ENCODE measurements at regions not wholly inside any gene's neighbourhood (a gene's known extent, or its start where the extent isn't known, plus 50 kb on each side); places are given as distances from the start of the nearest gene placed in this dataset.
A peak's percentile ranks its signal among the peaks of the same experiment; 100 is the strongest.
"Not testable (repeated sequence)": the region's sequence is repeated elsewhere in the genome, so short reads cannot be mapped to it uniquely, and the experiment has no call there.

- H3K27me3 ChIP-seq (ENCODE audit: low read depth); H3K4me1 ChIP-seq; H3K4me3 ChIP-seq; H3K9me3 ChIP-seq; in situ Hi-C loops (cut with MboI; ENCODE audit: low sequenced_read_pairs); DNase-seq (ENCODE audit: low spot score in 2 of 2); H3K36me3 ChIP-seq (replicated peaks): not testable (repeated sequence)
Measured at GRCh38 chr7:119745280-119745679, 527.7 kb upstream of the KCND2 start.

- Histone ChIP-seq H3K36me3 (replicated peaks) (no peaks in the 10 kb centered on the region), H3K9me3 (no peaks in the 10 kb centered on the region), H3K4me3 (no peak overlapping the region), H3K4me1 (no peaks in the 10 kb centered on the region), H3K27me3 (ENCODE audit: low read depth) (no peaks in the 10 kb centered on the region; the same call in 1 of the 2 replicates)
- in situ Hi-C loops (cut with MboI; ENCODE audit: low sequenced_read_pairs): no loop called here
- DNase-seq (ENCODE audit: low spot score in 2 of 2): no peak
Measured at GRCh38 chr7:119748251-119748860, 524.6 kb upstream of the KCND2 start.

- Histone ChIP-seq H3K9me3 (no peaks in the 10 kb centered on the region), H3K4me1 (no peaks in the 10 kb centered on the region), H3K36me3 (replicated peaks) (no peaks in the 10 kb centered on the region), H3K27me3 (ENCODE audit: low read depth) (no peaks in the 10 kb centered on the region; the same call in 1 of the 2 replicates), H3K4me3 (no peak overlapping the region)
- in situ Hi-C loops (cut with MboI; ENCODE audit: low sequenced_read_pairs): no loop called here
- DNase-seq (ENCODE audit: low spot score in 2 of 2): no peak
Measured at GRCh38 chr7:119748991-119749390, 524.0 kb upstream of the KCND2 start.

GRCh38 chr7:119756687-119757086, 516.3 kb upstream of the KCND2 start:
- Histone ChIP-seq H3K36me3 (replicated peaks) (no peaks in the 10 kb centered on the region), H3K4me1 (no peaks in the 10 kb centered on the region; the same call in 1 of the 2 replicates), H3K9me3 (no peaks in the 10 kb centered on the region), H3K4me3 (no peak overlapping the region), H3K27me3 (ENCODE audit: low read depth) (peaks cover 2% of the 10 kb centered on the region; the same call in 1 of the 2 replicates)
- in situ Hi-C loops (cut with MboI; ENCODE audit: low sequenced_read_pairs): no loop called here
- DNase-seq (ENCODE audit: low spot score in 2 of 2): no peak

- in situ Hi-C loops (cut with MboI; ENCODE audit: low sequenced_read_pairs): no loop called here
- H3K27me3 ChIP-seq (ENCODE audit: low read depth): 0 out of 2 replicates have a peak, but pooled peaks cover 2% of the 10 kb centered on the region
- no peak for DNase-seq (ENCODE audit: low spot score in 2 of 2)
- no peaks in the 10 kb centered on the region; the same call in 1 of the 2 replicates for H3K4me1 ChIP-seq
- H3K4me3 ChIP-seq: no peak overlapping the region
- H3K36me3 ChIP-seq (replicated peaks): no peaks in the 10 kb centered on the region
- H3K9me3 ChIP-seq: no peaks in the 10 kb centered on the region
Measured at GRCh38 chr7:119758254-119758653, 514.7 kb upstream of the KCND2 start.

- no peaks in the 10 kb centered on the region for H3K4me1 ChIP-seq
- no peaks in the 10 kb centered on the region for H3K36me3 ChIP-seq (replicated peaks)
- no peaks in the 10 kb centered on the region for H3K9me3 ChIP-seq
- 0 out of 2 replicates have a peak, but pooled peaks cover 2% of the 10 kb centered on the region for H3K27me3 ChIP-seq (ENCODE audit: low read depth)
- in situ Hi-C loops (cut with MboI; ENCODE audit: low sequenced_read_pairs): no loop called here
- H3K4me3 ChIP-seq: no peak overlapping the region
- no peak for DNase-seq (ENCODE audit: low spot score in 2 of 2)
Measured at GRCh38 chr7:119761776-119762175, 511.2 kb upstream of the KCND2 start.

GRCh38 chr7:119782286-119782685, 490.7 kb upstream of the KCND2 start:
- H3K9me3 ChIP-seq: 0 out of 2 replicates have a peak, but pooled peaks cover 2% of the 10 kb centered on the region
- in situ Hi-C loops (cut with MboI; ENCODE audit: low sequenced_read_pairs): no loop called here
- H3K27me3 ChIP-seq (ENCODE audit: low read depth): no peaks in the 10 kb centered on the region; the same call in 1 of the 2 replicates
- H3K4me1 ChIP-seq: no peaks in the 10 kb centered on the region
- H3K36me3 ChIP-seq (replicated peaks): no peaks in the 10 kb centered on the region
- H3K4me3 ChIP-seq: no peak overlapping the region
- no peak for DNase-seq (ENCODE audit: low spot score in 2 of 2)

GRCh38 chr7:119783799-119784198, 489.2 kb upstream of the KCND2 start:
- Histone ChIP-seq H3K9me3 (0 out of 2 replicates have a peak, but pooled peaks cover 2% of the 10 kb centered on the region), H3K27me3 (ENCODE audit: low read depth) (no peaks in the 10 kb centered on the region; the same call in 1 of the 2 replicates), H3K4me3 (no peak overlapping the region), H3K36me3 (replicated peaks) (no peaks in the 10 kb centered on the region), H3K4me1 (no peaks in the 10 kb centered on the region)
- DNase-seq (ENCODE audit: low spot score in 2 of 2): no peak
- in situ Hi-C loops (cut with MboI; ENCODE audit: low sequenced_read_pairs): no loop called here

GRCh38 chr7:119802147-119802546, 470.8 kb upstream of the KCND2 start:
- in situ Hi-C loops (cut with MboI; ENCODE audit: low sequenced_read_pairs): no loop called here
- Histone ChIP-seq H3K4me1 (no peaks in the 10 kb centered on the region), H3K27me3 (ENCODE audit: low read depth) (no peaks in the 10 kb centered on the region), H3K36me3 (replicated peaks) (no peaks in the 10 kb centered on the region), H3K9me3 (no peaks in the 10 kb centered on the region), H3K4me3 (no peak overlapping the region)
- DNase-seq (ENCODE audit: low spot score in 2 of 2): no peak

- H3K27me3 ChIP-seq (ENCODE audit: low read depth): no peaks in the 10 kb centered on the region
- H3K36me3 ChIP-seq (replicated peaks): no peaks in the 10 kb centered on the region
- H3K9me3 ChIP-seq: no peaks in the 10 kb centered on the region
- H3K4me3 ChIP-seq: no peak overlapping the region
- DNase-seq (ENCODE audit: low spot score in 2 of 2): no peak
- H3K4me1 ChIP-seq: no peaks in the 10 kb centered on the region
- in situ Hi-C loops (cut with MboI; ENCODE audit: low sequenced_read_pairs): no loop called here
Measured at GRCh38 chr7:119825091-119825655, 447.8 kb upstream of the KCND2 start.

GRCh38 chr7:119826547-119826946, 446.4 kb upstream of the KCND2 start:
- no peaks in the 10 kb centered on the region for H3K9me3 ChIP-seq

GRCh38 chr7:119838444-119838843, 434.5 kb upstream of the KCND2 start:
- in situ Hi-C loops (cut with MboI; ENCODE audit: low sequenced_read_pairs): no loop called here
- H3K36me3 ChIP-seq (replicated peaks): no peaks in the 10 kb centered on the region
- no peaks in the 10 kb centered on the region; the same call in 1 of the 2 replicates for H3K27me3 ChIP-seq (ENCODE audit: low read depth)
- no peak overlapping the region for H3K4me3 ChIP-seq
- H3K9me3 ChIP-seq: no peaks in the 10 kb centered on the region
- peaks cover 11% of the 10 kb centered on the region; the same call in 1 of the 2 replicates for H3K4me1 ChIP-seq
- DNase-seq (ENCODE audit: low spot score in 2 of 2): no peak

More at GRCh38 chr7:119826547-119826946, 446.4 kb upstream of the KCND2 start:
- H3K4me3 ChIP-seq: no peak overlapping the region
- DNase-seq (ENCODE audit: low spot score in 2 of 2): no peak
- no peaks in the 10 kb centered on the region for H3K27me3 ChIP-seq (ENCODE audit: low read depth)
- in situ Hi-C loops (cut with MboI; ENCODE audit: low sequenced_read_pairs): no loop called here
- no peaks in the 10 kb centered on the region for H3K4me1 ChIP-seq
- H3K36me3 ChIP-seq (replicated peaks): no peaks in the 10 kb centered on the region

- H3K27me3 ChIP-seq (ENCODE audit: low read depth): no peaks in the 10 kb centered on the region; the same call in 1 of the 2 replicates
- peak in 1 of 2 experiments; percentile 25 for DNase-seq (ENCODE audit: low spot score in 2 of 2)
- H3K36me3 ChIP-seq (replicated peaks): no peaks in the 10 kb centered on the region
- H3K4me3 ChIP-seq: no peak overlapping the region
- in situ Hi-C loops (cut with MboI; ENCODE audit: low sequenced_read_pairs): no loop called here
- H3K9me3 ChIP-seq: no peaks in the 10 kb centered on the region
- peaks cover 11% of the 10 kb centered on the region; the same call in 1 of the 2 replicates for H3K4me1 ChIP-seq
Measured at GRCh38 chr7:119842337-119842736, 430.6 kb upstream of the KCND2 start.

GRCh38 chr7:119842786-119843185, 430.2 kb upstream of the KCND2 start:
- no peak overlapping the region for H3K4me3 ChIP-seq
- in situ Hi-C loops (cut with MboI; ENCODE audit: low sequenced_read_pairs): no loop called here
- peak; percentile 65 to 77 for DNase-seq (ENCODE audit: low spot score in 2 of 2)

More at GRCh38 chr7:119842786-119843185, 430.2 kb upstream of the KCND2 start:
- H3K4me1 ChIP-seq: peaks cover 11% of the 10 kb centered on the region; the same call in 1 of the 2 replicates
- H3K36me3 ChIP-seq (replicated peaks): no peaks in the 10 kb centered on the region
- H3K27me3 ChIP-seq (ENCODE audit: low read depth): no peaks in the 10 kb centered on the region; the same call in 1 of the 2 replicates
- no peaks in the 10 kb centered on the region for H3K9me3 ChIP-seq
